MCF 10A (cell line): ENCODE measurements at regions not wholly inside any gene's neighbourhood (a gene's known extent, or its start where the extent isn't known, plus 50 kb on each side); places are given as distances from the start of the nearest gene placed in this dataset.

ENCODE experiments used
- BruUV-seq: library from RNA; stranded (reverse); fragments of 400-500 nt; replicated peaks from 2 replicates; lab custom pipeline; 2021; lab: Mats Ljungman, UMichigan
- CTCF ChIA-PET: fragments of 300-600 bp; sonication (Branson Sonifier 250); formaldehyde crosslinking; extraction: SDS; loops from one replicate; lab custom pipeline; 2021; ENCODE audit warnings: antibody characterized with exemption, inconsistent platforms; lab: Yijun Ruan, JAX
- POLR2A ChIA-PET: fragments of 300-600, 350-650 bp; sonication (Branson Sonifier 250); formaldehyde crosslinking; extraction: SDS; loops from one replicate; lab custom pipeline; 2020; ENCODE audit warnings: antibody characterized with exemption, inconsistent platforms; lab: Yijun Ruan, JAX
- DNase-seq: peaks from one replicate; pipeline ENCODE4 v3.0.0-alpha.2; 2018; ENCODE audit not compliant: unreplicated experiment
- H3K27ac Mint-ChIP-seq: one replicate; pipeline ENCODE4 v1.8.0; 2022; ENCODE audit warnings: mild to moderate bottlenecking, low read depth, mixed read lengths; ENCODE audit not compliant: unreplicated experiment
- H3K27me3 Mint-ChIP-seq: one replicate; pipeline ENCODE4 v1.8.0; 2022; ENCODE audit warnings: mixed read lengths; ENCODE audit not compliant: insufficient read depth, unreplicated experiment
- H3K36me3 Mint-ChIP-seq: one replicate; pipeline ENCODE4 v1.8.0; 2022; ENCODE audit warnings: mild to moderate bottlenecking, moderate library complexity, mixed read lengths; ENCODE audit not compliant: insufficient read depth, unreplicated experiment
- H3K4me1 Mint-ChIP-seq: one replicate; pipeline ENCODE4 v1.8.0; 2022; ENCODE audit warnings: mixed read lengths; ENCODE audit not compliant: insufficient read depth, unreplicated experiment
- H3K4me3 Mint-ChIP-seq: one replicate; pipeline ENCODE4 v1.8.0; 2022; ENCODE audit warnings: mild to moderate bottlenecking, moderate library complexity, mixed read lengths; ENCODE audit not compliant: unreplicated experiment
- H3K9me3 Mint-ChIP-seq: one replicate; pipeline ENCODE4 v1.8.0; 2022; ENCODE audit warnings: mixed read lengths; ENCODE audit not compliant: unreplicated experiment
- CTCF ChIP-seq: fragments of 200-600 bp; IDR thresholded peaks from one replicate; pipeline ENCODE4 v1.8.0; 2022; ENCODE audit warnings: antibody characterized with exemption, mild to moderate bottlenecking; ENCODE audit not compliant: unreplicated experiment
- intact Hi-C: fragments of 100-400 bp; cut with micrococcal nuclease; formaldehyde crosslinking; loops from 2 replicates; pipeline ENCODE4 v1.14.1; 2022

- ChIA-PET POLR2A (interaction anchor here (0.6 to 0.7 kb wide), 2 partner anchors 60 to 704 kb away, joined by 3 read pairs; no protein-coding TSS in a partner anchor), CTCF (interaction anchor here (0.7 to 0.8 kb wide), 2 partner anchors 33 to 636 kb away, joined by 3 read pairs; no protein-coding TSS in a partner anchor)
- H3K4me3 Mint-ChIP-seq: no peak overlapping the region
- no TSS peak for BruUV-seq
- H3K4me1 Mint-ChIP-seq: peaks cover 23% of the 10 kb centered on the region
- DNase-seq: no peak
- H3K27me3 Mint-ChIP-seq: no peaks in the 10 kb centered on the region
- H3K36me3 Mint-ChIP-seq: no peaks in the 10 kb centered on the region
- intact Hi-C loops: no loop called here
- TF ChIP-seq CTCF: no peak
- no peak overlapping the region for H3K27ac Mint-ChIP-seq
- no peaks in the 10 kb centered on the region for H3K9me3 Mint-ChIP-seq
These were observed 55.0 kb upstream of the PLCB1 start for GRCh38 chr20:8077137-8077466.

GRCh38 chr20:8078528-8078914, 53.5 kb upstream of the PLCB1 start:
- ChIA-PET POLR2A (interaction anchor here (0.7 kb wide), 1 partner anchor 18 kb away, joined by 3 read pairs; no protein-coding TSS in a partner anchor), CTCF (interaction anchor here (0.6 kb wide), 1 partner anchor 10 kb away, joined by 3 read pairs; no protein-coding TSS in a partner anchor)
- DNase-seq: no peak
- intact Hi-C loops: no loop called here
- no peaks in the 10 kb centered on the region for H3K27me3 Mint-ChIP-seq
- H3K9me3 Mint-ChIP-seq: no peaks in the 10 kb centered on the region
- no TSS peak for BruUV-seq
- H3K4me3 Mint-ChIP-seq: no peak overlapping the region
- H3K27ac Mint-ChIP-seq: no peak overlapping the region
- peaks cover 26% of the 10 kb centered on the region for H3K4me1 Mint-ChIP-seq
- TF ChIP-seq CTCF: no peak
- no peaks in the 10 kb centered on the region for H3K36me3 Mint-ChIP-seq

GRCh38 chr20:8079976-8080375, 52.1 kb upstream of the PLCB1 start:
- intact Hi-C loops: no loop called here
- H3K4me1 Mint-ChIP-seq: peaks cover 25% of the 10 kb centered on the region
- ChIA-PET CTCF (interaction anchor here (0.6 kb wide), 1 partner anchor 36 kb away, joined by 3 read pairs; no protein-coding TSS in a partner anchor), POLR2A (no interaction called here)
- TF ChIP-seq CTCF: no peak
- H3K4me3 Mint-ChIP-seq: no peak overlapping the region
- no peaks in the 10 kb centered on the region for H3K27me3 Mint-ChIP-seq
- H3K36me3 Mint-ChIP-seq: no peaks in the 10 kb centered on the region
- no peak for DNase-seq
- BruUV-seq: no TSS peak
- H3K9me3 Mint-ChIP-seq: no peaks in the 10 kb centered on the region
- no peak overlapping the region for H3K27ac Mint-ChIP-seq

GRCh38 chr20:8082025-8082424, 50.0 kb upstream of the PLCB1 start:
- Mint-ChIP-seq H3K27me3 (no peaks in the 10 kb centered on the region), H3K4me1 (peaks cover 25% of the 10 kb centered on the region), H3K36me3 (no peaks in the 10 kb centered on the region), H3K9me3 (no peaks in the 10 kb centered on the region), H3K4me3 (no peak overlapping the region), H3K27ac (no peak overlapping the region)
- BruUV-seq: no TSS peak
- intact Hi-C loops: no loop called here
- TF ChIP-seq CTCF: peak; percentile 19
- peak; percentile 28 for DNase-seq
- CTCF ChIA-PET: interaction anchor here (0.6 to 2.0 kb wide), 13 partner anchors 9 to 1839 kb away, joined by 3 to 6 read pairs (median 3); no protein-coding TSS in a partner anchor
- POLR2A ChIA-PET: interaction anchor here (0.7 to 1.7 kb wide), 3 partner anchors 9 to 17 kb away, joined by 3 to 9 read pairs (median 3); no protein-coding TSS in a partner anchor
